GM21619 (cell line): ENCODE measurements at regions not wholly inside any gene's neighbourhood (a gene's known extent, or its start where the extent isn't known, plus 50 kb on each side); places are given as distances from the start of the nearest gene placed in this dataset.

Experiments
- ATAC-seq: cut with Tn5 transposase; IDR thresholded peaks from one replicate; pipeline ENCODE4 v1.9.1; 2021; ENCODE audit not compliant: unreplicated experiment

DNA sequence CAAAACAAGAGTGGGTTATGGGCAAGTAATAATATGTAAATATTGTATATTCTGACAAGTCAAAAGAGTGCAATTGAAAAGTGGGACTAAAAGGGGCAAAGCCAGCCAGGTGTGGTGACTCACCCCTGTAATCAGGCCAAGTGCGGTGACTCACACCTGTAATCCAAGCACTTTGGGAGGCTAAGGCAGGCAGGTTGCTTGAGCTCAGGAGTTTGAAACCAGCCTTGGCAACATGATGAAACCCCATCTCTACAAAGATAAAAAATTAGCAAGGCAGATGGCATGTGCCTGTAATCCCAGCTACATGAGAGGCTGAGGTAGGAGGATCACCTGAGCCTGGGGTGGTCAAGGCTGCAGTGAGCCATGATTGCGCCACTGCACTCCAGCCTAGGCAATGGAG, 304.0 kb downstream of the HHIPL2 start:
- ATAC-seq = no peak

DNA sequence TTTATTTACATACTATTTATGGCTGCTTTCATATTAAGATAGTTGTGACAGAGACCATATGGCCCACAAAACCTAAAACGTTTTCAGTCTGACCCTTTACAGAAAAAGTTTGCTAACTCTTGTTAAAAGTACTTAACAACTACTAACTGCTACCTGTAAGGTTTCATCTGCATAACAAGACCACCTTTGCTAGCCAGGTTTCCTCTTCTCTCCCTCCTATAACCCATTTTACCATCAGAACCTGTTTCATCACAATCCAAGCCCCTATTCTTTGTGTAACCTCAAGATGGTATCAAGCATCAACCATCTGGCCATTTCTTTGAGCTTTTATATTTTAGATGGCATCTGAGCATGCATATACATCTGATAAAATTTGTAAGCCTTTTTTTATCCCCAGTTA, 305.4 kb downstream of the HHIPL2 start:
- no peak for ATAC-seq

DNA sequence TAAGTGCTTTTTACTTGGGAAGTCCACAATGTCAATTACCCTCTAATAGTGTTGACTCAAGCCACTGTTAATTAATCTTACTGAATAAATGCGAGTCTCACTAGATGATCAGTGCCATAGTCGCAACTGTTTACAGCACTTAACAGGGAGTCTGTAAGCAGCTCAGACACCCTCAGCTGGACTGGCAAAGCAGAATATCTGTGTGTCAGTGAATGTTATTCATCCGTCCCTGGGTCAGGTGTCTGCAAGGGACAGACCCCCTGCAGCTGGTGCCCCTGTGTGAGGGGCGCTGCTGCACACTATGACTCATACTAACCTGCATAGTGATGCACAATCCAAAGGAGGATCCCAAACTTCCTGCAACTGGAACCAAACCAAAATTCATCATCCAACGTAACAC, 306.5 kb downstream of the HHIPL2 start:
- ATAC-seq = no peak

DNA sequence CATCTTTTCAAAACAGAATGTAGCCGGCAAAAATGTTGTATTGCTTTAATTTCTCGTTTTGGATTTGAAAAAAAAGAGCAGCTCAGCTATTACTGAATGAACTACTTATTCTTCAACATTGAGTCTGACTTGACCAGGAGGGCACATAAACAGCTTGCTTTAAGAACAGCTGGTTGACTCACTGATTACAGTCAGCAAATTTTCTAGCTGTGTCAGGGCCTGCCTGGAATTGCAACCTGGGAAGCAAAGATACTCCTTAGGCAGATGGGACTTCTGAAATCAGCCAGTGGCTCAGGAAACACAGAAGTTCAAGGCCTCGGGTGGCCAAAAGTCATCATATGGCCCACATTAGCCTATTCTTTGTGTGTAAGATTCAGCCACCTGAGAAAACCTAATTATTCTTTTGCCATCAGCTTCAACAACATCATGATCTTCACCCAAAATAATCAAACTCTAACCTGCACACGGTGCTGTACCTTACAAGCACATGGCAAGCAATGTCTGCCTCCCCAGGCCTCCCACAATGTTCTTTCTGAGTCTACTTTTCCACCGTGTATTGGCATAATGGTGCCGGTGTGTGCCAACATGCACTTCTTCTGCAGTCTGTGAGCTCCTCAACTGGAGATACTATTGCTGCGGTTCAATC, 307.2 kb downstream of the HHIPL2 start:
- ATAC-seq = no peak

DNA sequence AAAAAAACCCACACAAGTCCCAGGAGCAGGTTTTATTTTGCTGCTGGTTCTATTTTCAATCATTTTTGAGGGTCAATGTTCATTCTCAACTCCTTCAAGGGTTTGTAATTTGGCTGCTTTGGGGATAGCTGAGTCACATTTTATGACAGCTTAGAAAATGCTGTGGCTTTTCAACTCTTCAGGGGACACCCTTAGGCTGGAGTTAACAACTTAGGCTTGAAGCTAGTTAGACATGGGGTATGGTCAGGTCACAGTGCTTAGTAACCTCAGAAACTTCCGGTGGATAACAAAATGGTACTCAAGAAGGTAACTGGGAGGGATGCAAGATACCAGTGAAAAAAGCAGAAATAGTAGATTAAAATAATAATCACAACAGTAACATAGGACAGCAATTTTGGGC, 308.8 kb downstream of the HHIPL2 start:
- no peak for ATAC-seq

DNA sequence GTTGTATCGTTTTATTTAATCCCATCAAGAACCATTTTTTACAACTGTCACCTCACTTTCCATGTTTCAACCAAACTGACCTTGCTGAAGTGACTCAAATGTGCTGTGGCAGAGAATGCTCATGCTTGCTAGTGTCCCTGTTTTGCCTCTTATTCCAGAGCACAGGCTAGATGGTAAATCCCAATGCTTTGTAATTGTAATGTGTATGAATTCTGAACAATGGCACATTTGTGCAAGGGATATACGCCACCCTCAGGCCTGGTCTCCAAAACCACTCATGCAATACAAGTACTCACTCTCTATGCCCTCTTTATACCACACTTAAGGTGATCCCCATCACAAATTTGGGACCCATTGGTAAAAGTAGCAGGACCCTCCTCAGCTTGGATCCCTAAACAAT, 313.6 kb downstream of the HHIPL2 start:
- no peak for ATAC-seq

DNA sequence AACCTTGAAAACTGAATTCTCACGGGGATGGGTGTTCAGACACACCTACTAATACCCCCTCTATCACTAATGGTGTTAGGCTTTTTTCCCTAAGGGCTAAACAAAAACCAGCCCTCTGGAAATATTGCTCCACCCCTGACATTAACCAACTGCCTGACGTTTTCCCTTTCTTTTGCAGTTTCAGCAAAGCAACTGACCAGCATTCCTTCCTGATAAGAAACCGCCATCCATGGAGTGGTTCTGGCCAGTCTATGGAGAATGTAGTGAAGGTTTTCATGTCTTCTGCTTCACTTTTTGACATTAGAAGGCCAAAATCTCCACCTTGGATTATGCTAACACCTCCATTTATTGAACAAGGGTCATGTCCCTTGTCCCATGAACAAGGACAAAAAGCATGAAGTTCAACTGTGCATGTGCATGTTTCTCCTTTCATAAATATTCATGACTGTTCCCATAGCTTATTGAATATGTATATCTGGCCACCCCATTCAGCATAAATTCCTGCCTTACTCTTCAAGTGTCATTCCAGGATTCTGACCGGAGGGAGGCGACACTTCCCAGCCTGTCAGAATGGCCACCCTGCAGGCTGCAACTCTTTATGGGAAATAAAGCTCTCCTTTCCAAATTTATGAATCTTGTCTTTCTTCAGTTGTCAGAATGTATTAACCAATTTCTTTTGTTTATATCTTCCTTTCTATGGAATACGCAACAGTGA, 314.3 kb downstream of the HHIPL2 start:
- no peak for ATAC-seq

DNA sequence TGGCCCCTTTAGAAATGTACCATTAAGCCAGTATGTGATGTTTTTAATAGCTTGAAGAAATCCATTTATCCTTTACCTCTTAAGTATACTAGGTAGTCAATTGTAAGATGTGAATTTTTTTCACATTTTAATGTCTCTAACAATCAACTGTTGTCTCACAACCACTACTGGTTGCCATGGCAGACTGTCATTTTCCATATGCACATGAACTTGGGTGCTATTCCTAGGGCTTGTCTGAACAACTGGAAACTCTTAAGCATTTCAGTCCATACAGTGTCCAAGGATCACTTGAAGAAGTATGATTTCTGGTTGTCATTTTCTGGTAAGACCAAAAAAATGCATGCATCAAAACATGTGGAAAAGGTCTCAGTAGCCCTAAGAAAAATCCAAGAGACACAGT, 315.1 kb downstream of the HHIPL2 start:
- ATAC-seq = no peak

DNA sequence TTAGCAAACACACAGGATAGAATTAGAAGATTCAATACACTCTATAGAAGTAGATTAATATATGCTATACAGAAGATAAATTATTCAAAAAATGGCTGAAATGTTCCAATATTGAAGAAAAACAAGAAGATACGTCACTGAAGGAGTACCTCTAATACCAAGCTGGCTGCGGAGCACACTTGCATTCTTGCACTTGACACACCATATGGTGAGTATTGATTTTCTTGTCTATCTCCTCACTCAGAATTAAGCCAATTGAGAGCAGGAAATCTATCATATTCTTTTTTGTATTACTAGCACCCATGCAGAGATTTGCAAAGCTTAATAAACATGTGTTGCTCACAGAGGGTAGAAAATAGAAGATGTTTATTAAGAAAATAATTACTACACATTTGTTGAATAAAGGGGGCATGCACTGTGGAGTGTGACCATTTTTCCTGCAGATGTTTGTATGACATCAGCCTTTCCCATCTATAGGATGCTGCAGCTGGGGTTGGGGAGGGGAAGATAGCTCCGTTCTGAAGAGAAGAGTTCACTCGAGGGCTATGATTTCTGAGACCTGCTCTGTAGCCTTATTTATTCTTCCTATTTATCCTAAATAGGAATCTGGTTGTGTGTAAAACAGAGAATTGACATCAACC, 318.1 kb downstream of the HHIPL2 start:
- no peak for ATAC-seq

DNA sequence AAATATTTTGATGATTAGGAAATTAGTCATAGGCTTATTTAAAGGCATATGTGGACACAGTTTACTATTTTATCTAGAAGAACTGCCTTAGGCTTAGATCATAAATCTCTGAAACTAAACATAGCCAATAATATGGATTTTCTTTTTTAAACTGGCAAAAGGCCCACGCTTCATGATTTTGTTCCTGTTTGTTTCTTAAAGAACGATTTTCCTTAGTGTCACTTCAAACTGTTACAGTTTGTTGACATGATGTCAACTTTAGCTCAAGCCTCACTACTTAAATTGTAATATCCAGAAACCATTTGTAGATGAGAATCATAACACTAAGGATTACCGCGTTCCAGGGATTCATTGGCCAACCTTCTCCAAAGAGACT, 322.6 kb downstream of the HHIPL2 start:
- no peak for ATAC-seq

DNA sequence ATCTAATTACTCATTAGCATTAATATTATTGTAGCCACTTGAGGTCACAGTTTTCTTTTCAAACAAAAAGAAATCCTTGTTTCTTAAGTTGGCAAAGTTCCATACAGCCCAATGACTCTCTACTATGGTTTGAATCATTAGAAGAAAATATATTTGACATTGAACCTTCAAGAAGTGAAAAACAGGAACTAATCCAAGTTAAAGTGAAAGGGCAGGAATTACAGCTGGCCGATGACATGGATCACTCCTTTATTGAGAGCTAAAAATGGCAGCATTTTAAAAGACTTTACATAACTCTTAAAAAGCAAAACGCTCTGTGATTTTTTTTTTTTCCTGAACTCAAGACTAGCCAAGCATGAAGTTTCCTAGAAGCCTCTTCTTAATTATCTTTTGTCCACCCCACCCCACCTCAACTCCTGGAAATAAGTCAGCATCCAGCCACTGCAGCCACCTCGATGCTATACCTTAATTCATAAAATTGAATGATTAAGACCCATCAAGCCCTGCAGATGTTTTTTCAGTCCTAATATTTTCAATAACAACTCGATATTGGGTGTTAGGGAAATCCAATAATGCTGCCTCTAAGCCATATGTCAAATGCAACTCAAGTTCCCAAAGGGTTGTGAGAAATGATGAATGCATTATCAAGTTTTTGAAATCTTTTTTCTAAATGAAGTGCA, 323.1 kb downstream of the HHIPL2 start:
- ATAC-seq = no peak

DNA sequence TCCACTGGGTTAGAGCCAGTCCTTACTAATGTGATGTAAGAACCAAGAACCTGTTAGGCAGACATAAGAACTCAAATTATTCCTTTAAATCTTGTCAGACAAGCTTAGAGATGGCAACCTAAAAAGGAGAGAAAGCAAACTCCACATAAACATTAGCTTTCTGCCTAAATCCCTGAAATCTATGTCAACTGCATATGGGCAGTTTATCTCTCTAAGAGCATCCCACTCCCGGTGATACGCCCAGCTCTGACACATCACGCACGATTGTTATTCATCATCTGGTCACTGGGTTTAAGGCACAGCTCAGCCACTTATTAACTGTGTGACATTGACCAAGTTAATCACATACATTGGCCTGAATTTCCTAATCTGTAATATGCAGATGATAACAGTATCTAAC, 323.7 kb downstream of the HHIPL2 start:
- no peak for ATAC-seq

DNA sequence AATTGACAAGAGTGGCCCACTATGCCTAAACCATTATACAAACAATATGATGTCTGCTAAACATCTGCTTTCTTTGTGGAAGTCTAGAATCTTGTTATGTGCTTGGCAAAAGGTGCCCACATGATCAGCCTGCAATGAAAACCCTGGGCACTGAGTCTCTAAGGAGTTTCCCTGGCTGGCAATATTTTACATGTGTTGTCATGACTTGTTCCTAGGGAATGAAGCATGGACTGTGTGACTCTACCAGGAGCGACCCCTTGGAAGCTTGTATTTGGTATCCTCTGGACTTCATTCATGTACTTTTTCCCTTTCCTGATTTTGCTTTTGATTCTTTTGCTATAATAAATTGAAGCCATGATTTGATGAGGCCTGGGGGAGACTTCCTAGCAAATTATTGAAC, 324.9 kb downstream of the HHIPL2 start:
- no peak for ATAC-seq

DNA sequence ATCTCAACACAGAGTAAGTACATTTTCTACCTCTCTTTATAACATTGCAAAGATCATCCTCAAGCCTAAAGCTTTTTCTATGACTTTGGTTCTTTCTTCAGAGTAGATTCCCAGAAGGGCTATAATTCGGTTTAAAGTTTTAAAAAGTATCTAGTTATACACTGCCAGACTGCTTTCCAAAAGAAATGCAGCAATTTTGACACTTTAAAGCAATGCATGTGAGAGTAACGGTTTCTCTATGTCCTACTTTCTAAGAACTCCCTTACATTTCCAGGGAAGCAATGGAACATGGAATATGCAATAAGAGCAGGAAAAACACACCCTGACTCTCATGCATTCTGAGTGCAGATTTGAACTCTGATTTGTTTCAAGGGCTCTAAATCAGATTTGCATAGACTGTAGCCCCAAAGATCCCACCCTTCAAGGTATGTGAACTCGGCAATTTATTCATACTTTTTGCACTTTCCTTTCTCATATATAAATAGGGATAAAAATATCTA, 331.6 kb downstream of the HHIPL2 start:
- no peak for ATAC-seq

DNA sequence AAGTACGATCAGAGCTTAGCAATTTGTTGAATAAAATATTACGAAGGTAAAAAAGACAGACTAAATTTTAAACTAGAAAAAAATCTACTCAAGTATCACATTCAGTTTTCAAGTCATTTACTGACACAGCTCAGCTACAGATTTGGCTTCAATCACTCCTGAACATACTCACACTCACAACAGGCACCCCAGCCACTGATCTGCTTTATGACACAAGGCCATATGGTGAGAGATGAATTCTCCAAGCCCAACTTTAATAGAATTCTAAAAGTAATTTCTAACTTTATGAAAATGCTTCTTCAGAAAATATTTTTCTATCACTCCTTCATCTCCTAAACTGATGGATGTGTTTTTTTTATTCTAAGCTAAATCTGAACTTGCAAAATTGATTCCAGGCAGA, 337.1 kb downstream of the HHIPL2 start:
- ATAC-seq = no peak

DNA sequence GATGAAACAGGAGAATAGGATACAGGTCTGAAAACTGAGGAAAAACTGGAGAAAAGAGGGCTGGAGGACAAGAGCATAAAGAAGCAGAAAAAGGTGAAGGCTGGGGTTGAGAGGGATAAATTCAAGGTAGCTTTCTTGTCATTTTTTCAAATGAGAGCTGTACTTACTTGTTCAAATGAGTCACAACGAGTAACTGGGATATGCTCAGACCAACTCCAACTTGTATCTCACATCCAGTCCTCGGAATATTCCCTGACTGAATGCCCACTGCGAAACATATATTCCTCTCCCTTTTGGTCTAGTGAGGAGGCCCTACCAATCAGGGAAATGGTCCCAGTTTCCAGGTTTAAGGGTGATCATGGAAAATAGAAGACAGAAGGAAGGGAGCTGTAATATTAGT, 343.4 kb downstream of the HHIPL2 start:
- ATAC-seq = no peak

DNA sequence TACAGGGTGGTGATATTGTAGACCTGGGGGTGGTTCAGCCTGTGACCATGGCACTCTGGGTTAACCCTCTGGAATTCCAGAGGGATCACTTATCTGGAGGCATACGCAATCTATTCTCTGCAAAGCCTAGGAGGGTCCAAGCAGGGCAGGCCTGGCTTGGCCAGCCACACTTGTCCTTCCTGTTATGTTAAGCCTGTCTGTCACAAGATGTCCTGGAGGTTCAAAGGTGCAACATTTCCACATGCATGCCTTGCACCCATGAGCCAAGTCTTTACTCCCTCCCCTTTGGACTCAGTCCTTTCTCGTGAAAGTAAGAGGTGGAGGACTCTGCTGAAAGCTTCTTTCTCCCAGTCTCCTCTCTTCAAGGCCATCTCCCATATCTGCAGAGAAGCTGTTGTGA, 345.1 kb downstream of the HHIPL2 start:
- ATAC-seq = no peak

DNA sequence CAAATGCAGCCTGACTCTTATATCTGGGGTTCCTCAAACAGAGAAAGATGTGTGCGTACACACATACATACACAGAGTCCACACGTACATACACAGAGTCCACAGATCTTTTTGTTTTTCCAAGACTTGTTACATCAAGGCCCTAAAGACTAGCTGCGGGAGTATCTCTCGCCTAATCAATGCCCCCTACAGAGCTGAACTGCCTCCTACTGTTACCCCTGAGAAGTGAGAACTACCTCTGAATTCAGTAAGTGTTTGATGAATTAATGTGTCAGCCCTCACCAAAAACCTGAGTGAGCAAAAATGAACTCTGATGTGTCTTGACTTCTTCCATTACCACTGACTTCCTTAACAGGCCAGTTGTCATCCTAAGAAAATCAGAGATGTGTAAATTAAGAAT, 351.2 kb downstream of the HHIPL2 start:
- no peak for ATAC-seq

DNA sequence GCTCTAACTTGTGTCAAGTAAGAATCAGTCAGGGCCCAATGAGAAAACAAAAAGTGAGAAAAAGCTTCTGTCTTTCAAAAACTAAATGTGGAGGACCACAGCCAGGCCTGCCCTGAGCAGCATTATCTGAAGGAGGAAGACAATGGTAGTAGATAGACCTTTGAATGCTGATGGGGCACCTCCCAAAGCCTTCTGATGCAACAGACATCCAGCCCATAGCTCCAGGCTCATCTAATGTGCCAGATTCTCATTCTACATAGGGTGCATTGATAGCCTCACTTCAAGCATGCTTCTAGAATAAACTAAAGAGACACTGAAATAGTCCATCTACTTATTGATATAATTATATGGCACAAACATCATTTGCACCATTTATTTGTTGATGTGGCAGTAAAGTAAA, 351.6 kb downstream of the HHIPL2 start:
- ATAC-seq = no peak

DNA sequence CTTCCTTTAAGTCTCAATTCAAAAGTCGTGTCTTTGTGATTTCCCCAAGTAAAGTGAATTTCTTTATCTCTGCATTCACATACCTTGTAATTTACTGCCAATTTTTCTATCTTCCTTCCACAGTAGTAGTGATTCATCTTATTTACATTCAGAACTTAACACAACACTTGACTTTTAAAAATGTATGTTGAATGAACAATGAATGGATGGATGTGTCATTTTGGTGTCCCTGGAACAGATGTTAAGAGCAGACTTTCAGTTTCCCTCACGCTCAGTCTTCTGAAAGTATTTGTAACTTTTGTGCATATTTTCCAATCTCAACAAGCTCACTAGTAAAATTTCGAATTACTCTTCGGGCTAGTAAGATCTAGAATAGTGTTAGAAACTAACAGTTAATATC, 352.0 kb downstream of the HHIPL2 start:
- no peak for ATAC-seq

DNA sequence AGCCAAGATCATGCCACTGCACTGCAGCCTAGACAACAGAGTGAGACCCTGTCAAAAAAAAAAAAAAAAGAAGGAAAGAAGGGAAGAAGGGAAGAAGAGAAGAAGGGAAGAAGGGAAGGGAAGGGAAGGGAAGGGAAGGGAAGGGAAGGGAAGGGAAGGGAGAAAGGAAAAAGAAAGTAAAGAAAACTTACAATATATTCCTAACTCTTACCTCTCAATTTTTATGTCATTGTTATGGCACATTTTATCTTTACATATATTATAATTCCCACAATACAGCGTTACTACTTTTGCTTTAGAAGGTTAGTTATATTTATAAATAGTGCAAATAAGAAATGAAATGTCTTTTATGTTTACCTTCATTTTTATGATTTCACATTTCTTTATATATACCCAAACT, 358.7 kb downstream of the HHIPL2 start:
- ATAC-seq = no peak
